Neural crest cell (in vitro differentiated cells): ENCODE measurements at regions not wholly inside any gene's neighbourhood (a gene's known extent, or its start where the extent isn't known, plus 50 kb on each side); places are given as distances from the start of the nearest gene placed in this dataset.

ENCODE experiments used
- DNase-seq: peaks from one replicate; pipeline ENCODE4 v3.0.0; 2021; ENCODE audit warnings: low read depth, mixed read lengths, low spot score
- H3K27ac Mint-ChIP-seq: one replicate; pipeline ENCODE4 v1.8.0; 2021; ENCODE audit warnings: mild to moderate bottlenecking, mixed read lengths; ENCODE audit not compliant: unreplicated experiment
- H3K27me3 Mint-ChIP-seq: 2 replicates; pipeline ENCODE4 v1.8.0; 2021; ENCODE audit warnings: low read depth, mild to moderate bottlenecking, mixed read lengths
- H3K36me3 Mint-ChIP-seq: 2 replicates; pipeline ENCODE4 v1.8.0; 2021; ENCODE audit warnings: low read depth, mild to moderate bottlenecking, mixed read lengths
- H3K4me1 Mint-ChIP-seq: 2 replicates; pipeline ENCODE4 v1.8.0; 2021; ENCODE audit warnings: mixed read lengths
- H3K4me3 Mint-ChIP-seq: one replicate; pipeline ENCODE4 v1.8.0; 2021; ENCODE audit warnings: mild to moderate bottlenecking, mixed read lengths
- H3K9me3 Mint-ChIP-seq: 2 replicates; pipeline ENCODE4 v1.8.0; 2021; ENCODE audit warnings: mixed read lengths
- CTCF ChIP-seq: fragments of 200-600 bp; sonication (generic); conservative IDR thresholded peaks from 2 replicates; pipeline ENCODE4 v1.5.0; 2021; ENCODE audit warnings: antibody characterized with exemption, mild to moderate bottlenecking

- no peaks in the 10 kb centered on the region for H3K36me3 Mint-ChIP-seq
- no peak overlapping the region for H3K4me3 Mint-ChIP-seq
- H3K4me1 Mint-ChIP-seq: peaks cover 9% of the 10 kb centered on the region
- H3K27ac Mint-ChIP-seq: no peak overlapping the region
- peaks cover 3% of the 10 kb centered on the region for H3K9me3 Mint-ChIP-seq
- H3K27me3 Mint-ChIP-seq: no peaks in the 10 kb centered on the region
- no peak for TF ChIP-seq CTCF
- no peak for DNase-seq
These were observed 933.6 kb upstream of the CDH8 start for GRCh38 chr16:62969711-62970318.

GRCh38 chr16:62967611-62968010, 931.4 kb upstream of the CDH8 start:
- no peak for TF ChIP-seq CTCF
- Mint-ChIP-seq H3K4me3 (no peak overlapping the region), H3K27me3 (no peaks in the 10 kb centered on the region), H3K4me1 (peaks cover 9% of the 10 kb centered on the region), H3K27ac (no peak overlapping the region), H3K9me3 (peaks cover 3% of the 10 kb centered on the region), H3K36me3 (no peaks in the 10 kb centered on the region)
- no peak for DNase-seq

GRCh38 chr16:62967163-62967562, 930.9 kb upstream of the CDH8 start:
- Mint-ChIP-seq H3K4me1 (peaks cover 10% of the 10 kb centered on the region), H3K27ac (no peak overlapping the region), H3K4me3 (no peak overlapping the region), H3K36me3 (no peaks in the 10 kb centered on the region), H3K9me3 (peaks cover 3% of the 10 kb centered on the region), H3K27me3 (no peaks in the 10 kb centered on the region)
- no peak for DNase-seq
- no peak for TF ChIP-seq CTCF

- H3K4me1 Mint-ChIP-seq: peaks cover 10% of the 10 kb centered on the region
- no peaks in the 10 kb centered on the region for H3K27me3 Mint-ChIP-seq
- no peaks in the 10 kb centered on the region for H3K36me3 Mint-ChIP-seq
- no peak for DNase-seq
- peaks cover 3% of the 10 kb centered on the region for H3K9me3 Mint-ChIP-seq
- H3K4me3 Mint-ChIP-seq: no peak overlapping the region
- no peak for TF ChIP-seq CTCF
- H3K27ac Mint-ChIP-seq: no peak overlapping the region
These were observed 930.4 kb upstream of the CDH8 start for GRCh38 chr16:62966626-62967025.

- no peaks in the 10 kb centered on the region for H3K27me3 Mint-ChIP-seq
- no peak overlapping the region for H3K27ac Mint-ChIP-seq
- no peak for TF ChIP-seq CTCF
- H3K9me3 Mint-ChIP-seq: peaks cover 3% of the 10 kb centered on the region
- no peaks in the 10 kb centered on the region for H3K36me3 Mint-ChIP-seq
- DNase-seq: no peak
- no peak overlapping the region for H3K4me3 Mint-ChIP-seq
- peaks cover 10% of the 10 kb centered on the region for H3K4me1 Mint-ChIP-seq
These were observed 929.6 kb upstream of the CDH8 start for GRCh38 chr16:62965831-62966230.
